ENCODE measurements at regions not wholly inside any gene's neighbourhood (a gene's known extent, or its start where the extent isn't known, plus 50 kb on each side); places are given as distances from the start of the nearest gene placed in this dataset.

- DNase-seq: no peak
Measured at GRCh38 chr2:41414486-41415230, 633.2 kb upstream of the PKDCC start.

GRCh38 chr2:41417511-41417910 is 630.3 kb upstream of the PKDCC start:
- DNase-seq: no peak

- DNase-seq: no peak
Measured at GRCh38 chr2:41420219-41420618, 627.6 kb upstream of the PKDCC start.

GRCh38 chr2:41420872-41421271 is 626.9 kb upstream of the PKDCC start:
- no peak for DNase-seq

- DNase-seq: no peak
Measured at GRCh38 chr2:41431756-41432155, 616.1 kb upstream of the PKDCC start.

- DNase-seq: no peak
Measured at GRCh38 chr2:41432459-41432858, 615.4 kb upstream of the PKDCC start.

- no peak for DNase-seq
Measured at GRCh38 chr2:41434991-41435390, 612.8 kb upstream of the PKDCC start.

- DNase-seq: no peak
Measured at GRCh38 chr2:41441958-41442357, 605.9 kb upstream of the PKDCC start.

- no peak for DNase-seq
Measured at GRCh38 chr2:41445865-41446264, 602.0 kb upstream of the PKDCC start.

GRCh38 chr2:41446266-41446665 is 601.6 kb upstream of the PKDCC start:
- DNase-seq: no peak

- DNase-seq: no peak
Measured at GRCh38 chr2:41448221-41448620, 599.6 kb upstream of the PKDCC start.

- DNase-seq: no peak
Measured at GRCh38 chr2:41457026-41457425, 590.8 kb upstream of the PKDCC start.

- no peak for DNase-seq
Measured at GRCh38 chr2:41460661-41461060, 587.2 kb upstream of the PKDCC start.

- DNase-seq: no peak
Measured at GRCh38 chr2:41464395-41464794, 583.4 kb upstream of the PKDCC start.

- DNase-seq: no peak
Measured at GRCh38 chr2:41475959-41476358, 571.9 kb upstream of the PKDCC start.

GRCh38 chr2:41482659-41483058 is 565.2 kb upstream of the PKDCC start:
- DNase-seq: no peak

- DNase-seq: no peak
Measured at GRCh38 chr2:41483226-41483625, 564.6 kb upstream of the PKDCC start.

- no peak for DNase-seq
Measured at GRCh38 chr2:41483982-41484857, 563.6 kb upstream of the PKDCC start.

GRCh38 chr2:41484858-41485234 is 563.0 kb upstream of the PKDCC start:
- no peak for DNase-seq

- DNase-seq: no peak
Measured at GRCh38 chr2:41486948-41487347, 560.9 kb upstream of the PKDCC start.

GRCh38 chr2:41488888-41489287 is 558.9 kb upstream of the PKDCC start:
- no peak for DNase-seq

GRCh38 chr2:41489638-41490037 is 558.2 kb upstream of the PKDCC start:
- DNase-seq: no peak

GRCh38 chr2:41495050-41495449 is 552.8 kb upstream of the PKDCC start:
- no peak for DNase-seq

- no peak for DNase-seq
Measured at GRCh38 chr2:41496908-41497307, 550.9 kb upstream of the PKDCC start.
